T1000 (cell line): ENCODE measurements at regions not wholly inside any gene's neighbourhood (a gene's known extent, or its start where the extent isn't known, plus 50 kb on each side); places are given as distances from the start of the nearest gene placed in this dataset.

Experiments
- DNase-seq: peaks from one replicate; lab custom pipeline; 2025; ENCODE audit warnings: mixed read lengths; lab: John Stamatoyannopoulos, UW

GRCh38 chr1:239538239-239538988, 152.0 kb downstream of the CHRM3 start:
- DNase-seq, result no peak

- DNase-seq, result no peak
Observed at GRCh38 chr1:239539051-239539450, 152.7 kb downstream of the CHRM3 start.

- DNase-seq, result no peak
Observed at GRCh38 chr1:239539812-239540211, 153.4 kb downstream of the CHRM3 start.

DNA sequence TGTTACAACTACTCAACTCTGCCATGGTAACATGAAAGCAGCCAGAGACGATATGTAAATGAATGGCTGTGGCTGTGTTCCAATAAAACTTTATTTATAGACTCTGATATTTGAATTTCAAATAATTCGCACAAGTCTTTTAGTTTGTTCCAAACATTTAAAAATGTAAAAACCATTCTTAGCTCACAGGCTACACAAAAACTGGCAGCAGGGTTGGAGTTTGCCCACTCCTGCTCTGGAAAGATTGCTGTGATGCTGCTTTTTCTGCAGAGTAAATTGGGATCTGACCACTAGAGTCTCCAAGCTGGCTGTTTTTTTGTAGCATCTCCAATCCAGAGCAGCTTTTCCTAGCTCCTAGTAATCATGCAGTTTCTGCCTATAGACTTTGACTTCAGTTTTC, 157.5 kb downstream of the CHRM3 start:
- no peak for DNase-seq

DNA sequence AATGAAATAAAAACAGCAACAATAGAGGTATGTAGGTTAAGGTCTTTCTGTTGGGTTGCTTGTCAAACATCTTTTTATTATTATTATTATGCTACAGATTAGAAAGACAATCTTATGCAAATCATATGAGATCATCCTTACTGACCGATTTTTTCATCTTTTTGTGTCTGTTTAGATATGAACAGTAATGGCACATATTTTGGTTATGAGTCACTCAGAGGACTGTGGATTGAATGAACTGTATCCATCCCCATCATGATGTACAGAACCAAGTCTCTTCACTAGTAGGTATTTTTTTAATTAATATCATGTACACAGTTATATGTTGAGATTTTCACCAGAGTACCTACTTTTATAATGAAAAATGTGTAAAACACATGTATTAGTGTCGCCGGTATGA, 159.1 kb downstream of the CHRM3 start:
- no peak for DNase-seq

- no peak for DNase-seq
Observed at GRCh38 chr1:239547987-239548386, 161.6 kb downstream of the CHRM3 start.

GRCh38 chr1:239550178-239550577, 163.8 kb downstream of the CHRM3 start:
- no peak for DNase-seq

- DNase-seq, result no peak
Observed at GRCh38 chr1:239555350-239555749, 169.0 kb downstream of the CHRM3 start.

GRCh38 chr1:239558559-239558958, 172.2 kb downstream of the CHRM3 start:
- no peak for DNase-seq

DNA sequence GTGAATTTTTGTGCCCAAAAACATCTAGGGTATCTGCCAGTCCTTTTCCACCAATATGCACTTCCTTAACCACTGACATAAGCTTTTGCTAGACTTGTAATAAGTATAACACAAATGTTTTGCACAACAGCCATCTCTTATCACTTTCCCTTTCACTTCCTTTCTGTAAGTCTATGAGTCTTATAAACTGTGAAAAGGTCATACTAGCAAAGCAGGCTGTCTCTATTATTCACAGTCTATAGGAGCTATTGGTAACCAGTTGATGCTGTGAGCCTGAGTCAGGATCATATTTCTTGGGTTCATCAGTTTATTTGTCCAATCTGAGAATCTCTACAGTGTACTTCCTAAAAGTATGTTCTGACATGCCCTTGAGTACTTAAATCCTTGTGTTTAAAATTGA, 172.6 kb downstream of the CHRM3 start:
- DNase-seq, result no peak

GRCh38 chr1:239560921-239561320, 174.6 kb downstream of the CHRM3 start:
- DNase-seq, result no peak

- no peak for DNase-seq
Observed at GRCh38 chr1:239562095-239562494, 175.7 kb downstream of the CHRM3 start.

- no peak for DNase-seq
Observed at GRCh38 chr1:239563681-239564080, 177.3 kb downstream of the CHRM3 start.

DNA sequence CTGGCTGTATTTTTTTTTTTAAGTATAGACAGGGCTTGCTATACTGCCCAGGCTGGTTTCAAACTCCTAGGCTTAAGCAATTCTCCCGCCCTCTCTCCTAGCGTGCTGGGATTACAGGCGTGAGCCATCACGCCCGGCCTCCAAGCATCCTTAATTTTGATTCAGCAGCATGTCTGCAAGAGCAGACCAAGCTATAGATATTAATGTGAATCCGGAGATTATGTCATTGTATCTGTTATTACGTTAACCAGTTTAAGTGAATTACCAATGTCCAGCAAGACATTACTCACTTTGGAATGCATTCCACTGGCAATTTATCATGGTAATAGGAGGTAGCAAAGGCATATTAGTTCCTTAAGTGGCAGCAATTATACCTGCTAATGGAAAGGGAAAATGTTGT, 179.7 kb downstream of the CHRM3 start:
- no peak for DNase-seq

DNA sequence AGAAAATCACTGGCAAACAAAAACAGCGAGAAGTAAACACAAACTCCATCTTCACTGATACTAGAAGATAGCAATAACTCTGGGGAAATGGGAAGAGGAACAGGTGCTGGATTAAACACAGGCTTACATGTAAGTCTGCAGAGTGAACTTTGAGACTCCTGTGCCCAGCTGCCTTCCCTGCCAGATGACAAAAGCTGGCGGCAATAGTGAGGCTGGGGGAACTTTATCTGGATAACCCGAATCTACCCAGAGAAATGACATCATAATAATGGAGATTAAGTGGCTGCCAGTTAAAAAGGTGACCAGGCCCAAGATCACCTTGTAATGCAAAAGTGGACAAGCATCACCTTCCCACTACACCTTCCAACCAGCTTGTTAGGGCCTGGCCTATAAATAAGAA, 184.5 kb downstream of the CHRM3 start:
- no peak for DNase-seq

DNA sequence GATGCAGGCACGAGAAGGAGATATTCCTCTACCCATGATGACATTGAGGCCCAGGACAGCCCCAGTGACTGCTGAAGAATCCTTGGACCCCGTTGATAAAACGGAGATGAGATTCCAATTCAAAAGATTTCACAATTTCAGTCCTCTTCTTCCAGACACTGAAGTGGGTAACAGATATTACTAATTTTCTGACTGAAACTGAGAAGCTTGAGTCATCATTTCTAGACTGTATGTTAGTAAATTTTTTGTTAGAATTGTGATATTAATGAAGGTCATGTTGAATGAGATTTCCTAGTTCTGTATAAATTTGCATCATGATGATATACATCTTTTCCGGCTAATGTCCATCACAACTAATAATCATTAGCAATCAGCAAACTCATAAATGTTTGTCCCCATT, 185.8 kb downstream of the CHRM3 start:
- no peak for DNase-seq

GRCh38 chr1:239574112-239574511, 187.7 kb downstream of the CHRM3 start:
- no peak for DNase-seq

- DNase-seq, result no peak
Observed at GRCh38 chr1:239575113-239575512, 188.7 kb downstream of the CHRM3 start.

DNA sequence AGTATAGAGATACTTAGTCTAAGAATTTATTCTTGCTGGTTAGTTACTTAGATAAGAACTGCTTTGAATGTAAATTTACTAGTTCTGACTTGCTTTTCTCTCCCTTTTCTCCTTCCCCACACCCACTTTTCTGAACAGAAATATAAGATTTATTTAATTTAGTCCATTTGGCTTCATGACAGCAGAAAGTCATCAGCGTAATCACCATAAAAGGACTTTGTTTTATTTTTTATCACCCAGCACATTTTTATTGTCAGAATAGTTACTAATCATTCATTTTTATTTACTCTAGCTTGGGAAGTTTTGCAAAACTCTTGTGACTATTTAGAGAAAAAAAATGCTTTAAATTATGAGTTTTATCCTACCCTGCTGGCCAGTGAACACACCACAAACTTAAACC, 197.2 kb downstream of the CHRM3 start:
- DNase-seq, result no peak

DNA sequence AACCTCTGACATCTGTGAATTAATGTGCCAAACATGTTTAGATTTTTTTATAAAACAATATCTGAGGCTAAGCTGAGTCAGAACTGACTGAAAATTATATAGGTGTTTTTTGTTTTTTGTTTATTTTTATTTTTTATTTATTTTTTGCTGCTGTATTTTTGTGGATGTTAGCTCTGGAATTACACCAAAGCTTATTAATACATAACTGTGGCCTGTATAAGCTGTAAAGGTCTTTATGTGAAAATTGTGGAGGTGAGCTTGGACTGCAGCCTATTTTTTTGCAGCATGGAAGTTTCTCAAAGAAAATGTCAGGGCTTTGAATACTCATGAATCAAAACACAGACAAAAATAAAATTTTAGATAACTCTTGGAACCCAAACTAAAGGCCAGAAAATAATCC, 199.8 kb downstream of the CHRM3 start:
- DNase-seq, result no peak

- DNase-seq, result no peak
Observed at GRCh38 chr1:239587066-239587465, 200.7 kb downstream of the CHRM3 start.

DNA sequence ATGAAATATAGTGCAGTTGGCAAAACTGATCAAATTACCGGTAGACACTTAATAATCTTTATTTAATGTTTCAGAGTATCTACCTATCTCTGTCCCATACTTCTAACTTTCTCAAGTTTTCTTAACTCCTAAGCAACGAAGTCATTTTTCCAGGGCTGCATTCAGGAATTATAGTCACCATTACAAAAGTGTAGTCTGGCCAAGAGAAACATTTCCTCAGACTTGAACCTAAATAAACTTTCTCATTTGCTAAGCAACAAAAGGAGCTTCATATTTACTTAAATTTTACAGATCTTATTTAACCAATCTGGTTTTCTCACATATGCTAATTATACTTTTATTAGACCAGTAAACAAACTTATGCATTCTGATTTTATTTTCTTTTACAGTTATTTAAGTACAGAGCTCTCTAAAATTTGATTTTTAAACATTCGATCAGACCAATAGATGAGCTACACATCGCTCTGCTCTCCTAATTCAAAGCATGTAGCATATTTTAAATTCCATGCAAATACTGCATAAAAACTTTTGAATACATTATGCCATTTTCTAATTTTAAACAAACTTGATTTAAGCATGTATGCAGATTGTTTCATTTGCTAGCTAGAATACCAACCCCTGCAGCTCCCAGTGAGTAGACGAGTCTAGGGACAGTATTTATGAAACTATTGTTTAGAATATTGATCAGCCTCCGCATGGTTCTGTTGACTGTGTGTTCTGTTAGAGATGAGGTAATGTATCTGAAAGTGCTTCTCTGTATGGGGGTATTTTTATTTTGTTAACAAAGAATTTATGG, 201.4 kb downstream of the CHRM3 start:
- DNase-seq, result no peak

DNA sequence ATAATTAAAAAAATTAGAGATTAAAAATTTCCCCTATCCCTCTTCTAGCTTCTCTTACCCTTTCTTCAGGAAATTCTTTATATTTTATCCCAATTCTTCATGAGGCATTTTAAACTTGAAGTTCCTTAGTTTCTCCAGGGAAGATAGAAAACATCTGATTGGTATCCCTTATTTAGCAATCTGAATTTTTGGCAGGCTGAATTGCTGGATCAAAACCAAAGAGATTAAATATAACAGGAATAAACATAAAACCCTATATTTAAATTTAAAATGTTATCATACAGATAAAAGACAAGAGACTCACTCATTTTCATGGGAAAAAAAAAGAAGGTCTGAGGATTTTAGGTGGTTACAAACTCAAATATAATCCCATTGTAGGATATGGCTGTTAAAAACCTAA, 204.2 kb downstream of the CHRM3 start:
- DNase-seq, result no peak

- no peak for DNase-seq
Observed at GRCh38 chr1:239593527-239593926, 207.2 kb downstream of the CHRM3 start.
